ENCODE measurements at regions not wholly inside any gene's neighbourhood (a gene's known extent, or its start where the extent isn't known, plus 50 kb on each side); places are given as distances from the start of the nearest gene placed in this dataset.
"Not testable (repeated sequence)": the region's sequence is repeated elsewhere in the genome, so short reads cannot be mapped to it uniquely, and the experiment has no call there.

DNA sequence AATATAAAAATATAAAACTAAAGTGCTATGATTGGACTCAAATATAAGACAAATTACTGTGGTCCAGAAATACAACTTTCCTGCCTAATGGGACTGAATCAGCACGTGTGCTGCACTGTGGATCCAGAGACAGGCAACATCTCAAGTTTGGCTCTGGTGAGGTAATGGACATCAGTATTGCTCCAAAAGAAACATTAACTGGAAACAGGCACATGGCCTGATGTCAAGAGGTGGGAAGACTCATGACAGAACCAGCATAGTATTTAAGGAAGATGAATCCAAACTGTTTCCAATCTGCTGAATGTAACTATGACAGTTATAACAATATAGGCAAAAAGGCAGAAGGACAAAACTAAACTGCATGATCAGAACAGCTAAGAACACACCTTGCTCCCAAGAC is 354.6 kb downstream of the FSIP2 start:
- DNase-seq = no peak

DNA sequence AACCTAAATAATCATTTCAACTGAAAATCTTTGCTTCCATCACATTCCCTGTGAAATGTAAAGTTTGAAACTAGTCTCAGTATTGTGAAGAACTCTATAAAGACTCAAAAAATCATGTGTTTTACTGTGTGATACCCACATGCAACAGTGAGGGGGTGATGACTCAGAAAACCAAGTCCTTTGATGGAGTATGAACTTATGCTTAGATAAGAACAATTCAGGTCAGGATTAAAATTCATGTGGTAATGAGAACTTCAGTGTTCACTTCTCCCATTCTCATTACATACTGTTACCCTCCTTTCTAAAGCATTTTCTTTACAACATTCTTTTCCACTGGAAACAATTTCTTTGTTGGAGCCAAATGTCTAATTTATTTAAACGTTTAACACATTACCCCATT is 360.2 kb downstream of the FSIP2 start:
- no peak for DNase-seq

- DNase-seq = no peak
These were observed 361.2 kb downstream of the FSIP2 start for GRCh38 chr2:186099826-186100225.

- DNase-seq = no peak
These were observed 362.0 kb downstream of the FSIP2 start for GRCh38 chr2:186100636-186101035.

GRCh38 chr2:186101616-186102015 is 363.0 kb downstream of the FSIP2 start:
- DNase-seq = no peak

DNA sequence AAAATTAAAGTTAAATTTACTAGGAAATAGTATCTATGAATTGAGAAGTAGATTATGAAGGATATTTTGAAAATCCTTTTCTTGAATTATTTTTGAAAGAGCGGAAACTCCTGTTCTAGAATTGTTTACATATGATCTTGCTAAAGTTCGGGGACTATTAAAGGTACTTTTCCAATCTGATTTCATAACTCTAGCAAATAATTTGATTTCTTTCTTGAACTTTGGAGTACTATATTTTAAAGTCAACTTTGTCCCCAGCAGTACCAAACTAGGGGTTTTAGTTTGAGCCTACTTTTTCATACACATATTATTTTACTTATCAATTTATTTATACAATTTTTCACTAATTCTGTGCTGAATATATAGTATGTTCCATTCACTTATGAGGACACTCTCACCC is 364.7 kb downstream of the FSIP2 start:
- no peak for DNase-seq

GRCh38 chr2:186105016-186105724 is 366.6 kb downstream of the FSIP2 start:
- no peak for DNase-seq

- no peak for DNase-seq
These were observed 369.9 kb downstream of the FSIP2 start for GRCh38 chr2:186108470-186108869.

- DNase-seq = no peak
These were observed 372.8 kb upstream of the ZC3H15 start for GRCh38 chr2:186113284-186113683.

- no peak for DNase-seq
These were observed 360.9 kb upstream of the ZC3H15 start for GRCh38 chr2:186125156-186125555.

- DNase-seq = no peak
These were observed 360.4 kb upstream of the ZC3H15 start for GRCh38 chr2:186125625-186126024.

GRCh38 chr2:186126181-186126580 is 359.9 kb upstream of the ZC3H15 start:
- no peak for DNase-seq

DNA sequence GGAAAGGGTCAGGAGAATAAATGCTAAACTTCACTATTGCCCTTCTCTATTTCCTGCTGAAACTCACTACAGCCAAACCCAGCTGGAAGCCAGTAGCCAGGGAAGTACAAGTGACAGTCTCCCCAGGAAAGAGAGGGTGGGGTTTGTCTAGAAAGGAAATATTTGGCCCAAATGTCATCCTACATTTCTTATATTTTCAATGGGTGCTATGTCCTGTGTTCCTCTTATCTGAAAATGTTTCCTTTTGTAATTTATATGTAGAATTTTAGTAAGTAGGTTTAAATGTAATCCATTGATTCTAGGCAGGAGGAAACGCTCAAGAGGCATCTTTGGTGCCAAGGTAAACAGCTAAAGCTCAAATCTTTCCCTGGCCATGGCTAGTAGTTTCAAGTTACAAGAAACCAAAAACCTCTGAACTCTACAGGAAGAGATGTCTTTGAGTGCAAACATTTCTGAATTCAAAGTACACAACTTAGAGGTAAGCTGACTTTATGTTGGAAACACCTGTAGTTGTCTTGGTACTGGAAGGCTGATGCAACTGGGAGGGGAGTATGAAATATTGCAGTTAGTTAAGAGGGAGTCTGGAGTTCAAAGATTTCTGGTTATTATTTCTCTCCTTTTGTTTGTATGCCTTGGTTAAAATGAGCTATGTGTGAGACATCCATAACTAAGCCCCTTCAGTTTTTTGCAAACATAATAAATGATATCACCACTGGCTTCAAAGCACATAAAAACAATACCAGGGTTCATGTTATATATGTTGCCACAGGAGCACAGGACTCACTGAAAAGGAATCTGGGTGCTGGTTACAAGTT is 356.1 kb upstream of the ZC3H15 start:
- DNase-seq = no peak

- DNase-seq = no peak
These were observed 355.1 kb upstream of the ZC3H15 start for GRCh38 chr2:186130748-186131641.

- DNase-seq = no peak
These were observed 350.4 kb upstream of the ZC3H15 start for GRCh38 chr2:186135686-186136085.

GRCh38 chr2:186136860-186137259 is 349.2 kb upstream of the ZC3H15 start:
- DNase-seq = no peak

GRCh38 chr2:186138845-186139244 is 347.2 kb upstream of the ZC3H15 start:
- no peak for DNase-seq

DNA sequence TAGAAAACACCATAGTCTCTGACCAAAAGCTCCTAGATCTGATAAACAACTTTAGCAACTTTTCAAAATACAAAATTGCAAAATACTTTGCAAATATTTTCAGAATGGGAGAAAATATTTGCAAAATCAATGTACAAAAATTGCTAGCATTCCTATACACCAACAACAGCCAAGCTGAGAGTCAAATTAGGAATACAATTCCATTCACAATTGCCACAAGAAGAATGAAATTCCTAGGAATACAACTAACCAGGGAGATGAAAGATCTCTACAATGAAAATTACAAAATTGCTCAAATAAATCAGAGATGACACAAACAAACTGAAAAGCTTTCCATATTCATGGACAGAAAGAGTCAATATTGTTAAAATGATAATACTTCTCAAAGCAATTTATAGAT is 327.0 kb upstream of the ZC3H15 start:
- DNase-seq = no peak

DNA sequence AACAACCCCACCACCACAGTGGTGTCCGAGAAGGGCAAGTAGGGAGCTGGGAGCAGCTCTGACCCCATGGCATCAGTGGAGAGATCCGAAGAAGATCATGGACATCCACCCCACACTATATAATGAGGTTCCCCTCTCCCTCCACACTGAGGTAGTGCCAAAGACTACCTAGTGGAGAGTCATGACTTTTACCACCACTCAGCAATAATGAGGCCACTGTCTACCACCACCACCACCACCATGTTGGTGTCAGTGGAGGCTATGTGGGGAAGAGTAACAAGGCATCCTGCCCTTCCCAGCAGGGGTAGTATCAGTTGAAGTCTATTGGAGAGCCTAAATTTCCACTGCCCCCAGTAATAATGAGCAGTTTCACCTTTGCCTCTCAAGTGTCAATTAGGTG is 321.7 kb upstream of the ZC3H15 start:
- no peak for DNase-seq

GRCh38 chr2:186170693-186171092 is 315.4 kb upstream of the ZC3H15 start:
- no peak for DNase-seq

DNA sequence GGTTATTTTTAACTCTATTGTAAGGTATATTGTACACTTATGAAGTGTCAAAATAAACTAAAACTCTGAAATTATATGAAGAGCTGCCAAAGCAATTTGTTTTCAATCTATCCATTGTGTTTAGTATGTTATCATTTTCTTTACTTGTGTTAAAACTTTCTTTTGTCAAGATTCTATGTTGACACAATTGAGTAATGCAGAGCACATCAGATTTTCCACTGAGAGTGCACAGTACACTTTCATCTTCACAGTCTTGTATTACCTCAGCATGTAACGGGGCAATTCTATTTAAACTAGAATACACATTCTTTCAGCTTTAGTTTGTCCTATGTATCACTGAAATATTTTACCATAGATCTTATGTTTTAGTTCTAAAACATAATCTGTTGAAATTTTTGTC is 304.4 kb upstream of the ZC3H15 start:
- no peak for DNase-seq

DNA sequence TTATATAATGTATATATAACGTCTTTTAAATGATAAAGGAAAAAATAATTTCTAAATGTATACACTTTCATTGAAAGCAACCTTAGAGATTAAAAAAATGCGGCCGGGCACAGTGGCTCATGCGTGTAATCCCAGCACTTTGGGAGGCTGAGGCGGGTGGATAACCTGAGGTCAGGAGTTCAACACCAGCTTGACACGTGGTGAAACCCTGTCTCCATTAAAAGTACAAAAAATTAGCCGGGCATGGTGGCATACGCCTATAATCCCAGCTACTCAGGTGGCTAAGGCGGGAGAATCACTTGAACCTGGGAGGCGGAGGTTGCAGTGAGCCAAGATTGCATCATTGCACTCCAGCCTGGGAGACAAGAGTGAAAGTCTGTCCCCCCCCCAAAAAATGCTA is 303.7 kb upstream of the ZC3H15 start:
- DNase-seq = not testable (repeated sequence)

GRCh38 chr2:186183406-186183805 is 302.7 kb upstream of the ZC3H15 start:
- no peak for DNase-seq

- DNase-seq = no peak
These were observed 298.2 kb upstream of the ZC3H15 start for GRCh38 chr2:186187854-186188253.

Measured in DMS 273 treated with DMSO at 0.1 percent for 48 hours (cell line).